ENCODE measurements at regions not wholly inside any gene's neighbourhood (a gene's known extent, or its start where the extent isn't known, plus 50 kb on each side); places are given as distances from the start of the nearest gene placed in this dataset.

DNA sequence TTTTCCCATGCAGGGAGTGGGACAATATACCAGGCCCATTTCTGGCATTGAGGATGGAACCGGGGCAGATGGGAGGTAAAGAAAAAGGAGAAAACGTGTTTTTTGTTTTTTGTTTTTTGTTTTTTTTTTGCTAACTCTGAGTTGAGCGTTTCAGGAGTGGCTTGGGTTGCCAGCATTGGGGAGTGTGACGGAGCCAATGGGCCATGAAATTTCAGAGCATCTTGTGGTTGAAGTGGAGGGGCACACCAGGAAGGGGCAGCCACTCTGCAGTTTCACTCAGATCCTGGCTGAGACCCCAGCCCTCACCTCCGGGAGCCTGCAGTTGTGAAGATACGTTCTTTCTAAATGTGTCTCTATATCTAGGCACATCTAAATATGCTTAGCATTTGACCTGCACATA lies 240.5 kb downstream of the TLE3 start:
- TF ChIP-seq, protein P1, sequence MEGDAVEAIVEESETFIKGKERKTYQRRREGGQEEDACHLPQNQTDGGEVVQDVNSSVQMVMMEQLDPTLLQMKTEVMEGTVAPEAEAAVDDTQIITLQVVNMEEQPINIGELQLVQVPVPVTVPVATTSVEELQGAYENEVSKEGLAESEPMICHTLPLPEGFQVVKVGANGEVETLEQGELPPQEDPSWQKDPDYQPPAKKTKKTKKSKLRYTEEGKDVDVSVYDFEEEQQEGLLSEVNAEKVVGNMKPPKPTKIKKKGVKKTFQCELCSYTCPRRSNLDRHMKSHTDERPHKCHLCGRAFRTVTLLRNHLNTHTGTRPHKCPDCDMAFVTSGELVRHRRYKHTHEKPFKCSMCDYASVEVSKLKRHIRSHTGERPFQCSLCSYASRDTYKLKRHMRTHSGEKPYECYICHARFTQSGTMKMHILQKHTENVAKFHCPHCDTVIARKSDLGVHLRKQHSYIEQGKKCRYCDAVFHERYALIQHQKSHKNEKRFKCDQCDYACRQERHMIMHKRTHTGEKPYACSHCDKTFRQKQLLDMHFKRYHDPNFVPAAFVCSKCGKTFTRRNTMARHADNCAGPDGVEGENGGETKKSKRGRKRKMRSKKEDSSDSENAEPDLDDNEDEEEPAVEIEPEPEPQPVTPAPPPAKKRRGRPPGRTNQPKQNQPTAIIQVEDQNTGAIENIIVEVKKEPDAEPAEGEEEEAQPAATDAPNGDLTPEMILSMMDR (IDR thresholded peaks at IDR 0.05): no peak
- TF ChIP-seq POLR2A (IDR thresholded peaks at IDR 0.05) (no peak), EP300 (IDR thresholded peaks at IDR 0.05) (no peak)

Measured in sigmoid colon (tissue), 4 donors.